K562 (cell line): ENCODE measurements at regions not wholly inside any gene's neighbourhood (a gene's known extent, or its start where the extent isn't known, plus 50 kb on each side); places are given as distances from the start of the nearest gene placed in this dataset.

ENCODE experiments used
- CLOCK ChIP-seq: fragments of 250-450 bp; sonication (Bioruptor Pico); IDR thresholded peaks from 2 replicates; pipeline ENCODE4 v1.4.0; 2020; ENCODE audit warnings: mild to moderate bottlenecking, moderate library complexity, borderline replicate concordance
- CREB1 ChIP-seq, 2 experiments: sonication (generic) in 1 of 2; formaldehyde crosslinking in 1 of 2; IDR thresholded peaks; 2 replicates each; pipeline versions ENCODE4 v1.6.1 to v1.8.0; 2012 to 2022; ENCODE audit warnings: inconsistent platforms in 1 of 2, mild to moderate bottlenecking in 1 of 2, missing genetic modification reagents in 1 of 2, moderate library complexity in 1 of 2
- RBM22 ChIP-seq: fragments of 200-400 bp; formaldehyde crosslinking; IDR thresholded peaks from 2 replicates; pipeline ENCODE4 v1.6.1; 2018; ENCODE audit warnings: low read length, low read depth; ENCODE audit not compliant: poor library complexity, severe bottlenecking
- RREB1 ChIP-seq: fragments of 250-450 bp; sonication (Bioruptor Pico); IDR thresholded peaks from 2 replicates; pipeline ENCODE4 v1.4.0; 2020
- SMARCA4 ChIP-seq: fragments of 450-650 bp; IDR thresholded peaks from 2 replicates; pipeline ENCODE4 v1.6.1; 2016
- TSC22D4 ChIP-seq: fragments of 450-650 bp; IDR thresholded peaks from 2 replicates; pipeline ENCODE4 v1.6.1; 2016; ENCODE audit warnings: missing genetic modification characterization, missing biosample characterization, control low read depth
- ZBTB43 ChIP-seq: sonication (generic); formaldehyde crosslinking; IDR thresholded peaks from 2 replicates; pipeline ENCODE4 v1.8.0; 2023; ENCODE audit warnings: mild to moderate bottlenecking, missing genetic modification reagents
- ZNF280B ChIP-seq: fragments of 250-450 bp; sonication (Bioruptor Pico); IDR thresholded peaks from 2 replicates; pipeline ENCODE4 v1.5.1; 2021; ENCODE audit warnings: mild to moderate bottlenecking
- TF ChIP-seq, protein P1 (sequence below), 3 experiments: IDR thresholded peaks in 2 of 3; conservative IDR thresholded peaks in 1 of 3; 2 replicates each; pipeline ENCODE4 v1.5.1; 2011 to 2012; ENCODE audit warnings: low read length in 3 of 3, mild to moderate bottlenecking in 3 of 3, control low read depth in 2 of 3, improper control_type of control experiment in 1 of 3, inconsistent platforms in 1 of 3, low read depth in 1 of 3, mixed read lengths in 1 of 3, moderate library complexity in 1 of 3; ENCODE audit not compliant: insufficient read depth in 2 of 3
- TF ChIP-seq, protein P2 (sequence below): fragments of 250-450 bp; sonication (Bioruptor Pico); IDR thresholded peaks from 2 replicates; pipeline ENCODE4 v1.5.0; 2020; ENCODE audit warnings: mild to moderate bottlenecking

DNA sequence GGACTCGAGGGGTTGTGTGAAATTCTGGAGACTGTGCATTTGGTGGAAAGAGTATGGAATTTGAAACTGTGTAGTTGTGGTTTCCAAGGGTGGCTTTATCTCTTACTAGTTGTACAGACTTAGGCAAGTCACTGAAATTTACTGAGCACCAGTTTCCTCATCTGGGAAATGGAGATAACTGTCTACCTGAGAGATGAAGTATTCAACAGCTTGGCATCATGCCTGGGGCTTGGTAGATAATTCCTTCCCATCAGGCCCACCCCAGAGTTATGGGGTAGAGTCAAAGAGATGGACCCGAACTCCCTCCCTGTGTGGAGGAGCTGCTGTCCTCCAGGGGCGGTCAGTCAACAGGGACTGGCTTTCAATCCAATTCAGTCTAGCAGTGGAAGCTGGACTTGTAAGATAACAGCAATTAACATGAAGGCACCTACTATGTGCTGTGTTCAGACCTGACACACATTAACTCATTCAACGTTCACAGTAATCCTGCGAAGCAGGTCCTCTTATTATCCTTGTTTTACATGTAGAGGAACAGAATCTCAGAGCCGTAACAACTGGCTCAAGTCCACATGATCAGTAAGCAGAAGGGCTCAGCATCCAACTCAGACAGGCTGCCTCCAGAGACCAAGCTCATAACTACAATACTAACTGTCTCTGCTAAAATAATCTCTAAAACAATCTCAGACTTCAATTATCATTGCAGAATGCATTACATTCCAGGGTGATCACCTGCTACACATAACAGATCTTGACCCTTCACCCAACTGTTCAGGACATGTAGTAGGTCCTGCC, 432.1 kb downstream of the LPIN1 start (continued):
- TF ChIP-seq, protein P1, sequence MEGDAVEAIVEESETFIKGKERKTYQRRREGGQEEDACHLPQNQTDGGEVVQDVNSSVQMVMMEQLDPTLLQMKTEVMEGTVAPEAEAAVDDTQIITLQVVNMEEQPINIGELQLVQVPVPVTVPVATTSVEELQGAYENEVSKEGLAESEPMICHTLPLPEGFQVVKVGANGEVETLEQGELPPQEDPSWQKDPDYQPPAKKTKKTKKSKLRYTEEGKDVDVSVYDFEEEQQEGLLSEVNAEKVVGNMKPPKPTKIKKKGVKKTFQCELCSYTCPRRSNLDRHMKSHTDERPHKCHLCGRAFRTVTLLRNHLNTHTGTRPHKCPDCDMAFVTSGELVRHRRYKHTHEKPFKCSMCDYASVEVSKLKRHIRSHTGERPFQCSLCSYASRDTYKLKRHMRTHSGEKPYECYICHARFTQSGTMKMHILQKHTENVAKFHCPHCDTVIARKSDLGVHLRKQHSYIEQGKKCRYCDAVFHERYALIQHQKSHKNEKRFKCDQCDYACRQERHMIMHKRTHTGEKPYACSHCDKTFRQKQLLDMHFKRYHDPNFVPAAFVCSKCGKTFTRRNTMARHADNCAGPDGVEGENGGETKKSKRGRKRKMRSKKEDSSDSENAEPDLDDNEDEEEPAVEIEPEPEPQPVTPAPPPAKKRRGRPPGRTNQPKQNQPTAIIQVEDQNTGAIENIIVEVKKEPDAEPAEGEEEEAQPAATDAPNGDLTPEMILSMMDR (IDR thresholded peaks at IDR 0.05 in 2 of 3, conservative IDR thresholded peaks at IDR 0.05 in 1 of 3; ENCODE audit: insufficient read depth in 2 of 3, low read depth in 1 of 3, low read length in 3 of 3), result peak in 1 of 3 experiments; percentile 17; a peak in 1 of 6 replicates
- TF ChIP-seq RBM22 (no peak), TSC22D4 (tag) (no peak), SMARCA4 (peak; percentile 85; the same call in 1 of the 2 replicates), CREB1 (IDR thresholded peaks at IDR 0.05) (0 out of 2 replicates have a peak, but pooled peaks have one; percentile 17), CREB1 (CRISPR knock-in tag; IDR thresholded peaks at IDR 0.05) (no peak), ZBTB43 (CRISPR knock-in tag) (no peak), RREB1 (CRISPR knock-in tag) (0 out of 2 replicates have a peak, but pooled peaks have one; percentile 21), CLOCK (CRISPR knock-in tag) (no peak), ZNF280B (CRISPR knock-in tag) (no peak)
- TF ChIP-seq, protein P2, sequence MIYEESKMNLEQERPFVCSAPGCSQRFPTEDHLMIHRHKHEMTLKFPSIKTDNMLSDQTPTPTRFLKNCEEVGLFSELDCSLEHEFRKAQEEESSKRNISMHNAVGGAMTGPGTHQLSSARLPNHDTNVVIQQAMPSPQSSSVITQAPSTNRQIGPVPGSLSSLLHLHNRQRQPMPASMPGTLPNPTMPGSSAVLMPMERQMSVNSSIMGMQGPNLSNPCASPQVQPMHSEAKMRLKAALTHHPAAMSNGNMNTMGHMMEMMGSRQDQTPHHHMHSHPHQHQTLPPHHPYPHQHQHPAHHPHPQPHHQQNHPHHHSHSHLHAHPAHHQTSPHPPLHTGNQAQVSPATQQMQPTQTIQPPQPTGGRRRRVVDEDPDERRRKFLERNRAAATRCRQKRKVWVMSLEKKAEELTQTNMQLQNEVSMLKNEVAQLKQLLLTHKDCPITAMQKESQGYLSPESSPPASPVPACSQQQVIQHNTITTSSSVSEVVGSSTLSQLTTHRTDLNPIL, result no peak
